Panc1 (cell line): ENCODE measurements at regions not wholly inside any gene's neighbourhood (a gene's known extent, or its start where the extent isn't known, plus 50 kb on each side); places are given as distances from the start of the nearest gene placed in this dataset.

Source experiments
- POLR2AphosphoS5 ChIP-seq: IDR thresholded peaks from 2 replicates; pipeline ENCODE4 v1.6.1; 2012; ENCODE audit warnings: mild to moderate bottlenecking, low read depth, low read length, moderate library complexity
- TCF7L2 ChIP-seq: IDR thresholded peaks from 2 replicates; pipeline ENCODE4 v1.6.1; 2011; ENCODE audit warnings: mild to moderate bottlenecking, low read depth, low read length, inconsistent platforms
- TF ChIP-seq, protein P1 (sequence below): fragments of 450-650 bp; IDR thresholded peaks from 2 replicates; pipeline ENCODE4 v1.5.1; 2017; ENCODE audit warnings: mild to moderate bottlenecking
- TF ChIP-seq, protein P2 (sequence below), 2 experiments: IDR thresholded peaks; 2 replicates each; pipeline ENCODE4 v1.6.1; 2011 to 2012; ENCODE audit warnings: low read depth in 2 of 2, control low read depth in 1 of 2, low read length in 1 of 2, mild to moderate bottlenecking in 1 of 2, moderate library complexity in 1 of 2; ENCODE audit not compliant: insufficient read depth in 1 of 2

- TF ChIP-seq, protein P1, sequence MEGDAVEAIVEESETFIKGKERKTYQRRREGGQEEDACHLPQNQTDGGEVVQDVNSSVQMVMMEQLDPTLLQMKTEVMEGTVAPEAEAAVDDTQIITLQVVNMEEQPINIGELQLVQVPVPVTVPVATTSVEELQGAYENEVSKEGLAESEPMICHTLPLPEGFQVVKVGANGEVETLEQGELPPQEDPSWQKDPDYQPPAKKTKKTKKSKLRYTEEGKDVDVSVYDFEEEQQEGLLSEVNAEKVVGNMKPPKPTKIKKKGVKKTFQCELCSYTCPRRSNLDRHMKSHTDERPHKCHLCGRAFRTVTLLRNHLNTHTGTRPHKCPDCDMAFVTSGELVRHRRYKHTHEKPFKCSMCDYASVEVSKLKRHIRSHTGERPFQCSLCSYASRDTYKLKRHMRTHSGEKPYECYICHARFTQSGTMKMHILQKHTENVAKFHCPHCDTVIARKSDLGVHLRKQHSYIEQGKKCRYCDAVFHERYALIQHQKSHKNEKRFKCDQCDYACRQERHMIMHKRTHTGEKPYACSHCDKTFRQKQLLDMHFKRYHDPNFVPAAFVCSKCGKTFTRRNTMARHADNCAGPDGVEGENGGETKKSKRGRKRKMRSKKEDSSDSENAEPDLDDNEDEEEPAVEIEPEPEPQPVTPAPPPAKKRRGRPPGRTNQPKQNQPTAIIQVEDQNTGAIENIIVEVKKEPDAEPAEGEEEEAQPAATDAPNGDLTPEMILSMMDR = no peak
- TF ChIP-seq POLR2AphosphoS5 (no peak), TCF7L2 (no peak)
- TF ChIP-seq, protein P2, sequence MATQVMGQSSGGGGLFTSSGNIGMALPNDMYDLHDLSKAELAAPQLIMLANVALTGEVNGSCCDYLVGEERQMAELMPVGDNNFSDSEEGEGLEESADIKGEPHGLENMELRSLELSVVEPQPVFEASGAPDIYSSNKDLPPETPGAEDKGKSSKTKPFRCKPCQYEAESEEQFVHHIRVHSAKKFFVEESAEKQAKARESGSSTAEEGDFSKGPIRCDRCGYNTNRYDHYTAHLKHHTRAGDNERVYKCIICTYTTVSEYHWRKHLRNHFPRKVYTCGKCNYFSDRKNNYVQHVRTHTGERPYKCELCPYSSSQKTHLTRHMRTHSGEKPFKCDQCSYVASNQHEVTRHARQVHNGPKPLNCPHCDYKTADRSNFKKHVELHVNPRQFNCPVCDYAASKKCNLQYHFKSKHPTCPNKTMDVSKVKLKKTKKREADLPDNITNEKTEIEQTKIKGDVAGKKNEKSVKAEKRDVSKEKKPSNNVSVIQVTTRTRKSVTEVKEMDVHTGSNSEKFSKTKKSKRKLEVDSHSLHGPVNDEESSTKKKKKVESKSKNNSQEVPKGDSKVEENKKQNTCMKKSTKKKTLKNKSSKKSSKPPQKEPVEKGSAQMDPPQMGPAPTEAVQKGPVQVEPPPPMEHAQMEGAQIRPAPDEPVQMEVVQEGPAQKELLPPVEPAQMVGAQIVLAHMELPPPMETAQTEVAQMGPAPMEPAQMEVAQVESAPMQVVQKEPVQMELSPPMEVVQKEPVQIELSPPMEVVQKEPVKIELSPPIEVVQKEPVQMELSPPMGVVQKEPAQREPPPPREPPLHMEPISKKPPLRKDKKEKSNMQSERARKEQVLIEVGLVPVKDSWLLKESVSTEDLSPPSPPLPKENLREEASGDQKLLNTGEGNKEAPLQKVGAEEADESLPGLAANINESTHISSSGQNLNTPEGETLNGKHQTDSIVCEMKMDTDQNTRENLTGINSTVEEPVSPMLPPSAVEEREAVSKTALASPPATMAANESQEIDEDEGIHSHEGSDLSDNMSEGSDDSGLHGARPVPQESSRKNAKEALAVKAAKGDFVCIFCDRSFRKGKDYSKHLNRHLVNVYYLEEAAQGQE (IDR thresholded peaks at IDR 0.05; ENCODE audit: insufficient read depth in 1 of 2, low read depth in 2 of 2, low read length in 1 of 2) = no peak
Measured at GRCh38 chr5:4630031-4630430, 510.1 kb upstream of the ADAMTS16 start.
